ENCODE measurements at regions not wholly inside any gene's neighbourhood (a gene's known extent, or its start where the extent isn't known, plus 50 kb on each side); places are given as distances from the start of the nearest gene placed in this dataset.
"Not testable (repeated sequence)": the region's sequence is repeated elsewhere in the genome, so short reads cannot be mapped to it uniquely, and the experiment has no call there.

DNA sequence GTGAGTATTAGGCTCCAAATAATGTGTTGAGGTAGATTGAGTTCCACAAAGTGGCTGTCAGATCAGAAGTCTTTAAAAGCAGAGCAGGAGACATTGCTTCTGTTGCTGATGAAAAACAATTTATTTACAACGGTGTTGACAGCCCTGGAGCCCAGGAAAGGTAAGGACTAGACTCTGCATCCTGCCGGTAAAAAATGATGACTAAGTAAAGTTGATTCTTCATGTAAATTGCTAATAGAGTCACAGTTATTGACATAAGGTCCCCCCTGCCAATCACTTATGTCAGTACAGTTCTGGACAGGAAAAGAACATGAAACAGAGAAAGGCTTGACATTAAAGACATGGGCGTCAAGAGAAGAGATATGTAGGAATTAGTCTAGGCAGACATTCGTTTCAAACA lies 552.5 kb downstream of the HTR1A start:
- TF ChIP-seq, protein P1, sequence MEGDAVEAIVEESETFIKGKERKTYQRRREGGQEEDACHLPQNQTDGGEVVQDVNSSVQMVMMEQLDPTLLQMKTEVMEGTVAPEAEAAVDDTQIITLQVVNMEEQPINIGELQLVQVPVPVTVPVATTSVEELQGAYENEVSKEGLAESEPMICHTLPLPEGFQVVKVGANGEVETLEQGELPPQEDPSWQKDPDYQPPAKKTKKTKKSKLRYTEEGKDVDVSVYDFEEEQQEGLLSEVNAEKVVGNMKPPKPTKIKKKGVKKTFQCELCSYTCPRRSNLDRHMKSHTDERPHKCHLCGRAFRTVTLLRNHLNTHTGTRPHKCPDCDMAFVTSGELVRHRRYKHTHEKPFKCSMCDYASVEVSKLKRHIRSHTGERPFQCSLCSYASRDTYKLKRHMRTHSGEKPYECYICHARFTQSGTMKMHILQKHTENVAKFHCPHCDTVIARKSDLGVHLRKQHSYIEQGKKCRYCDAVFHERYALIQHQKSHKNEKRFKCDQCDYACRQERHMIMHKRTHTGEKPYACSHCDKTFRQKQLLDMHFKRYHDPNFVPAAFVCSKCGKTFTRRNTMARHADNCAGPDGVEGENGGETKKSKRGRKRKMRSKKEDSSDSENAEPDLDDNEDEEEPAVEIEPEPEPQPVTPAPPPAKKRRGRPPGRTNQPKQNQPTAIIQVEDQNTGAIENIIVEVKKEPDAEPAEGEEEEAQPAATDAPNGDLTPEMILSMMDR (conservative IDR thresholded peaks at IDR 0.05; ENCODE audit: control insufficient read depth, insufficient read depth, low read depth, low read length) = no peak
- H3K4me3 ChIP-seq (ENCODE audit: control insufficient read depth, low read depth, low read length) = no peak overlapping the region
- no peak for DNase-seq (ENCODE audit: low read depth)

DNA sequence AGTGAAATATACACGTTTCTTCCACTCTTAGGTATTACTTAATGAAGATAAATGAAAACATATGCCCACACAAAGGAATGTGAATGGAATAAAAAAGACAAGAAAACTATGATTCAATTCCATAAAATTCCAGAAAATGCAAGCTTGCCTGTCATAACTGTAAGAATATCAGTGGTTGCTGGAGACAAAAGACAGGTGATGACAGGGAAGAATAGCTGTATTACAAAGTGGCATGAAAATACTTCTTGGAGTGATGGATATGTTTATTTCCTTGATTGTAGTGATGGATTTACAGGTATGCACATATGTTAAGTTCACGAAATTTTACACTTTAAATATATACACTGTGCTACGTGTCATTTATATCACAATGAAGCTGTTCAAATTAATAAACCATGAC lies 553.3 kb downstream of the HTR1A start:
- no peak overlapping the region for H3K4me3 ChIP-seq (ENCODE audit: control insufficient read depth, low read depth, low read length)
- TF ChIP-seq, protein P1 (conservative IDR thresholded peaks at IDR 0.05; ENCODE audit: control insufficient read depth, insufficient read depth, low read depth, low read length) = no peak
- DNase-seq (ENCODE audit: low read depth) = no peak

DNA sequence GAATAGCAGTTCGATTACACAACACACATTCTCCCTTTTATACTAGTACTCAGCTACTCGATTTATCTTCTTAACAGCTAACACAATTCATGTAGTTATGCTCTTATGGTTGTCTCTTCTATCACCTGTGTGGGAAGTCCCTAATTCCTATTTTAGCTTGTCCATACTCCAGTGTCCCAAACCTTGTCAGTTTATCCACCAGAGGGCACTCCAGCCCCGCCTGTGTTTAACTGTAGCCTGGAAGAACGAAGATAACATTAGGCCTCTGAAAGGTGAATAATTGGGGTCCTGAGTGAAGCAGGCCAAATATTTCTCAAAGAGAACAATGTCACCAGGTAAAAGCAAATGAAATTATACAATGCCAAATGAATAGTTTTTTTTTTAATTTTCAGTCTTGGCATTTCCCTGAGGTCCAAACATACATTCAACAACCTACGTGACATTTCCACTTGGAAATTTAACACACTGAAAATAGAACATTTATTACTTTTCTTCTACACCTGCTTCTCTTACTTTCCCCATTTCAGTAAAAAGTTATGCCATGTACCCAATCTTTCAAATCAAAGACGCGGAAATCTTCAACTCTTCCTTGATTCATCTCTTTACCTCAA lies 560.7 kb downstream of the HTR1A start:
- TF ChIP-seq, protein P1 (conservative IDR thresholded peaks at IDR 0.05; ENCODE audit: control insufficient read depth, insufficient read depth, low read depth, low read length) = peak; percentile 83
- no peak overlapping the region for H3K4me3 ChIP-seq (ENCODE audit: control insufficient read depth, low read depth, low read length)
- DNase-seq (ENCODE audit: low read depth) = peak; percentile 46

DNA sequence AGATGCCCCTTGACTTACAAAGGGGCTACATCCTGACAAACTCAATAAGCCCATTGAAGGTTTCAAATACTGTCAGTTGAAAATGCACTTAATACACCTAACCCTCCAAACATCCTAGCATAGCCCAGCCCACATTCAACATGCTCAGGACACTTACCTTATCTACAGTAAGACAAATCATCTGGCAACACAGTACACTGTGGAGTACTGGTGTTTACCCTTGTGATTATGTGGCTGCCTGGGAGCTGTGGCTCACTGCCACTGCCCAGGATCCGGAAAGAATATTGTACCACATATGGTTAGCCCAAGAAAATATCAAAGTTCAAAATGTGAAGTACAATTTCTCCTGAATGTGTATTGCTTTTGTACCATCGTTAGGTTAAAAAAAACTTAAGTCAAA lies 562.2 kb downstream of the HTR1A start:
- TF ChIP-seq, protein P1 (conservative IDR thresholded peaks at IDR 0.05; ENCODE audit: control insufficient read depth, insufficient read depth, low read depth, low read length) = no peak
- DNase-seq (ENCODE audit: low read depth) = no peak
- H3K4me3 ChIP-seq (ENCODE audit: control insufficient read depth, low read depth, low read length) = no peak overlapping the region

DNA sequence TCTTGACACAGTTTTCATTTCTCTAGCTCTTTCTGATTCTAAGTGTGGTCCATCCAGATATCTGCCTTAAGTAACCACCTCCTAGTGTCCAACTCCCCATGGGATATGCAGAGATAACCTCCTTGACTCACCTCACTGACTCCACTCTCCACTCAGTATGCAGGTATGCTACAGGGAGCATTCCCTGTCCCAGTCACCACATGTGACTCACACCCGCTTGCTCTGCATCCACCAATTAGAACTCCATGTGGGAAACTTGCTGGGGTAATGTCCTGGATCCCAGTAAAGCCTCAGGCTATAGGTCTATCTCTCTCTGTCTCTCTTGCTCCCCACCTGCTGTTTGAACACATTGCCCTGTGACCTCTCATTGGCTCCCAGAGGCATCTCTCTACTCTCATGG lies 563.9 kb downstream of the HTR1A start:
- DNase-seq (ENCODE audit: low read depth) = peak; percentile 14
- TF ChIP-seq, protein P1 (conservative IDR thresholded peaks at IDR 0.05; ENCODE audit: control insufficient read depth, insufficient read depth, low read depth, low read length) = no peak
- H3K4me3 ChIP-seq (ENCODE audit: control insufficient read depth, low read depth, low read length) = no peak overlapping the region

DNA sequence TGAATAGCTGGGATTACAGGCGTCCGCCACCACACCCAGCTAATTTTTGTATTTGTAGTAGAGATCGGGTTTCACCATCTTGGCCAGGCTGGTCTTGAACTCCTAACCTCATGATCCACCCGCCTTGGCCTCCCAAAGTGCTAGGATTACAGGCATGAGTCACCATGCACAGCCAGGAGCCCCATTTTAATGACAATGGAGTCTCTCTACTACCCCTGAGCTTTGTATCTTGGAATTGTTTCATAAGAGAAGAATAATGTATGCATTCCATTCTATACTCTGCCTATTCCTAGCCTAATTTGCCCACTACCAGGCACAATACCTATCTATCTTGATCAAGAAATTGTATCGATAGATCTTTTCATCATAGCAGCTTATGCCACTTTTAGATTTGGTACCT lies 574.1 kb downstream of the HTR1A start:
- not testable (repeated sequence) for DNase-seq (ENCODE audit: low read depth); H3K4me3 ChIP-seq (ENCODE audit: control insufficient read depth, low read depth, low read length)

DNA sequence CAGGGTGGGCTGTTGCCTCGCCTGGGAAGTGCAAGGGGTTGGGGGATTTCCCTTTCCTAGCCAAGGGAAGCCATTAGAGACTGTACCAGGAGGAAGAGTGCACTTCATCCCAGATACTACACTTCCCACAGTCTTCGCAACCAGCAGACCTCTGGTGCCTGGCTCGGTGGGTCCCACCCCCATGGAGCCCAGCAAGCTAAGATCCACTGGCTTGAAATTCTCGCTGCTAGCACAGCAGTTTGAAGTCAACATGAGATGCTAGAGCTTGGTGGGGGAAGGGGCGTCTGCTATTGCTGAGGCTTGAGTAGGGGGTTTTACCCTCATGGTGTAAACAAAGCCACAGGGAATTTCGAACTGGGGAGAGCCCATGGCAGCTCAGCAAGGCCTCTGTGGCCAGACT lies 586.4 kb downstream of the HTR1A start:
- no peak for DNase-seq (ENCODE audit: low read depth)
- TF ChIP-seq, protein P1 (conservative IDR thresholded peaks at IDR 0.05; ENCODE audit: control insufficient read depth, insufficient read depth, low read depth, low read length) = no peak
- H3K4me3 ChIP-seq (ENCODE audit: control insufficient read depth, low read depth, low read length) = no peak overlapping the region

Measured in fibroblast of mammary gland (primary cell).